Lung (tissue), 11 donors: ENCODE measurements at regions not wholly inside any gene's neighbourhood (a gene's known extent, or its start where the extent isn't known, plus 50 kb on each side); places are given as distances from the start of the nearest gene placed in this dataset.
"Not testable (repeated sequence)": the region's sequence is repeated elsewhere in the genome, so short reads cannot be mapped to it uniquely, and the experiment has no call there.

Experiments
- ATAC-seq: fragments of 200-7000 bp; cut with Tn5 transposase; one replicate; pipeline ENCODE4 v1.9.1; 2020; ENCODE audit warnings: moderate number of reproducible peaks; ENCODE audit not compliant: insufficient read depth, low FRiP score
- DNase-seq, 3 donors: peaks; one replicate each; pipeline ENCODE4 v3.0.0-alpha.2; 2013 to 2017
- H3K27ac ChIP-seq, 2 donors: one replicate each; pipeline ENCODE4 v1.5.1; 2013; ENCODE audit warnings: mild to moderate bottlenecking in 2 of 2, moderate library complexity in 2 of 2, control low read depth in 1 of 2, inconsistent platforms in 1 of 2, low read depth in 1 of 2, low read length in 1 of 2
- H3K27me3 ChIP-seq, 3 donors: one replicate each; pipeline ENCODE4 v1.5.1; 2013; ENCODE audit warnings: low read length in 2 of 3; ENCODE audit not compliant: control insufficient read depth in 3 of 3, insufficient read depth in 3 of 3
- H3K36me3 ChIP-seq, 4 donors: one replicate each; pipeline ENCODE4 v1.5.1; 2013; ENCODE audit warnings: low read length in 4 of 4, mild to moderate bottlenecking in 1 of 4, moderate library complexity in 1 of 4; ENCODE audit not compliant: control insufficient read depth in 4 of 4, insufficient read depth in 4 of 4
- H3K4me1 ChIP-seq, 5 donors: one replicate each; pipeline ENCODE4 v1.5.1; 2013; ENCODE audit warnings: low read length in 5 of 5, mild to moderate bottlenecking in 2 of 5, moderate library complexity in 1 of 5; ENCODE audit not compliant: control insufficient read depth in 5 of 5, insufficient read depth in 5 of 5
- H3K4me3 ChIP-seq: one replicate; pipeline ENCODE4 v1.5.1; 2013; ENCODE audit warnings: mild to moderate bottlenecking, control low read depth, moderate library complexity
- H3K9ac ChIP-seq, 2 donors: one replicate each; pipeline ENCODE4 v1.5.1; 2013; ENCODE audit warnings: low read length in 2 of 2, control low read depth in 1 of 2; ENCODE audit not compliant: insufficient read depth in 1 of 2
- H3K9me3 ChIP-seq, 4 donors: one replicate each; pipeline ENCODE4 v1.5.1; 2013; ENCODE audit warnings: low read length in 3 of 4, mild to moderate bottlenecking in 1 of 4, moderate library complexity in 1 of 4; ENCODE audit not compliant: control insufficient read depth in 4 of 4, insufficient read depth in 3 of 4
- CTCF ChIP-seq: IDR thresholded peaks from 2 replicates; pipeline ENCODE4 v1.5.1; 2012; ENCODE audit warnings: mild to moderate bottlenecking; ENCODE audit errors: control extremely low read depth, extremely low read depth
- WGBS, 2 donors: extraction: QIAGEN DNeasy Blood & Tissue Kit; methylation state at CpG; one replicate each; pipeline ENCODE4 v1.1.7; 2013; 5-methylcytosine and 5-hydroxymethylcytosine counted together
- donor health status: control.
- donor health status: control.
- donor health status: Bipolar disorder and iron deficiency.
- donor health status: healthy.
- donor health status: DM: yes; HTN: yes; CAD: no.

- no peak for TF ChIP-seq CTCF
- H3K27ac ChIP-seq, result no peak overlapping the region
Observed at GRCh38 chr1:175265091-175265490, 72.5 kb upstream of the KIAA0040 start.

GRCh38 chr1:175262621-175263020 is 70.0 kb upstream of the KIAA0040 start:
- Histone ChIP-seq H3K27me3 (no peaks in the 10 kb centered on the region), H3K9ac (no peak overlapping the region), H3K4me3 (no peak overlapping the region), H3K9me3 (no peaks in the 10 kb centered on the region), H3K36me3 (no peaks in the 10 kb centered on the region), H3K4me1 (peaks cover 0 to 3% (median 0%) of the 10 kb centered on the region in 5 donors), H3K27ac (no peak overlapping the region)
- ATAC-seq (no peak), DNase-seq (no peak)
- no peak for TF ChIP-seq CTCF
- 89% methylated on average over 1 of the region's 1 CpG for WGBS, 2 donors

More at GRCh38 chr1:175265091-175265490, 72.5 kb upstream of the KIAA0040 start:
- no peak overlapping the region for H3K4me3 ChIP-seq
- 80 to 86% methylated on average over 2 of the region's 2 CpGs for WGBS, 2 donors
- ATAC-seq (no peak), DNase-seq (no peak)
- H3K4me1 ChIP-seq, result peaks cover 0 to 10% (median 0%) of the 10 kb centered on the region in 5 donors
- H3K36me3 ChIP-seq, result no peaks in the 10 kb centered on the region
- no peaks in the 10 kb centered on the region for H3K27me3 ChIP-seq
- no peaks in the 10 kb centered on the region for H3K9me3 ChIP-seq
- H3K9ac ChIP-seq, result no peak overlapping the region

GRCh38 chr1:175256246-175256645 is 63.7 kb upstream of the KIAA0040 start:
- WGBS, 2 donors, result 83 to 99% methylated on average over 3 of the region's 3 CpGs
- H3K4me3 ChIP-seq, H3K27ac ChIP-seq, H3K9ac ChIP-seq, H3K27me3 ChIP-seq, DNase-seq, H3K9me3 ChIP-seq, ATAC-seq, H3K4me1 ChIP-seq, H3K36me3 ChIP-seq: not testable (repeated sequence)

GRCh38 chr1:175254190-175254589 is 61.6 kb upstream of the KIAA0040 start:
- Histone ChIP-seq H3K27ac (no peak overlapping the region), H3K27me3 (no peaks in the 10 kb centered on the region), H3K36me3 (no peaks in the 10 kb centered on the region), H3K4me1 (no peaks in the 10 kb centered on the region), H3K9me3 (no peaks in the 10 kb centered on the region), H3K4me3 (no peak overlapping the region), H3K9ac (no peak overlapping the region)
- 83 to 84% methylated on average over 1 of the region's 1 CpG for WGBS, 2 donors
- no peak for TF ChIP-seq CTCF
- DNase-seq (peak in 1 of 3 donors; percentile 25), ATAC-seq (no peak)
